ENCODE measurements at regions not wholly inside any gene's neighbourhood (a gene's known extent, or its start where the extent isn't known, plus 50 kb on each side); places are given as distances from the start of the nearest gene placed in this dataset.

DNA sequence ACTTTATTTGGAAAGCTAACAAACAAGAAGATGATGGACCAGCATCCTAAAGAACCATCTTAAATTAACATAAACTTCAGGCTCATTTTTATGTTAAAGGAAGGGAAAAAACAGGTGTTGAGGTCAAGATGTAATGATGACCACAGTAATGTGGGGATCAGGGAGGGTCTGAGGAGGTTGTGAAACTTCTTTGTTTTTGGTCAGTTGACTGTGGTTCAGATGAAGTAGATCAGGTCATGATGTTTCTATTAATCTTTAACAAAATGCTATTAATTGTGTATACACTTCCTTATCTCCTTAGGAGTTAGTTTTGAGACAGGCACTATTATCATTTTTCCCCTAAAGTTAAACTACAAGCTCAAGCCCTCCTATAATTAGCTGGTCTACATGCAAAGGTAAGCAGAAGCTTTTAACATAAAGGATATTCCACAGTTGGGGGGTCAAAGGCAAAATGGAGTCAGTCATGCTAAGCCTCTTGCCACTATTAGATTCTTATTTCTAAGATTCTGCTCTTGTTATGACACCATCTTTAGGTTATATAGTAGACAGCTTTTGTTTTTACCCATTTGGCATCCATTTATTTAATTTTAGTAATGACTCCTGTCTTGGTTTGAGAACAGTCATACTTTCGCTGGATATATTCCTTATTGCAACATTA is 800.1 kb upstream of the PCDH9 start:
- Histone ChIP-seq H3K9ac (no peak overlapping the region), H3K36me3 (no peaks in the 10 kb centered on the region), H3F3A (ENCODE audit: low read depth) (no peaks in the 10 kb centered on the region), H3K9me3 (ENCODE audit: low read depth) (no peaks in the 10 kb centered on the region), H3K4me3 (no peak overlapping the region), H3K27me3 (no peaks in the 10 kb centered on the region), H3K4me2 (no peak overlapping the region), H3K4me1 (no peaks in the 10 kb centered on the region), H3K79me2 (ENCODE audit: low read depth) (no peaks in the 10 kb centered on the region), H3K27ac (no peak overlapping the region), H2AFZ (replicated peaks) (no peak overlapping the region), H4K20me1 (ENCODE audit: low read depth) (no peaks in the 10 kb centered on the region)
- no peaks in the 10 kb centered on the region for H3K9me3 Mint-ChIP-seq
- H3K4me1 Mint-ChIP-seq: peaks cover 11% of the 10 kb centered on the region
- H3K27me3 Mint-ChIP-seq (ENCODE audit: insufficient read depth, low read depth): no peaks in the 10 kb centered on the region
- no peaks in the 10 kb centered on the region for H3K36me3 Mint-ChIP-seq
- H3K4me3 Mint-ChIP-seq: no peak overlapping the region
- no peak for DNase-seq (ENCODE audit: low spot score)
- TF ChIP-seq, protein P1, sequence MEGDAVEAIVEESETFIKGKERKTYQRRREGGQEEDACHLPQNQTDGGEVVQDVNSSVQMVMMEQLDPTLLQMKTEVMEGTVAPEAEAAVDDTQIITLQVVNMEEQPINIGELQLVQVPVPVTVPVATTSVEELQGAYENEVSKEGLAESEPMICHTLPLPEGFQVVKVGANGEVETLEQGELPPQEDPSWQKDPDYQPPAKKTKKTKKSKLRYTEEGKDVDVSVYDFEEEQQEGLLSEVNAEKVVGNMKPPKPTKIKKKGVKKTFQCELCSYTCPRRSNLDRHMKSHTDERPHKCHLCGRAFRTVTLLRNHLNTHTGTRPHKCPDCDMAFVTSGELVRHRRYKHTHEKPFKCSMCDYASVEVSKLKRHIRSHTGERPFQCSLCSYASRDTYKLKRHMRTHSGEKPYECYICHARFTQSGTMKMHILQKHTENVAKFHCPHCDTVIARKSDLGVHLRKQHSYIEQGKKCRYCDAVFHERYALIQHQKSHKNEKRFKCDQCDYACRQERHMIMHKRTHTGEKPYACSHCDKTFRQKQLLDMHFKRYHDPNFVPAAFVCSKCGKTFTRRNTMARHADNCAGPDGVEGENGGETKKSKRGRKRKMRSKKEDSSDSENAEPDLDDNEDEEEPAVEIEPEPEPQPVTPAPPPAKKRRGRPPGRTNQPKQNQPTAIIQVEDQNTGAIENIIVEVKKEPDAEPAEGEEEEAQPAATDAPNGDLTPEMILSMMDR (IDR thresholded peaks at IDR 0.05): no peak
- no peak for TF ChIP-seq EZH2 (IDR thresholded peaks at IDR 0.05)
- TF ChIP-seq EZH2phosphoT487 (IDR thresholded peaks at IDR 0.05): no peak
- H3K27ac Mint-ChIP-seq: no peak overlapping the region

DNA sequence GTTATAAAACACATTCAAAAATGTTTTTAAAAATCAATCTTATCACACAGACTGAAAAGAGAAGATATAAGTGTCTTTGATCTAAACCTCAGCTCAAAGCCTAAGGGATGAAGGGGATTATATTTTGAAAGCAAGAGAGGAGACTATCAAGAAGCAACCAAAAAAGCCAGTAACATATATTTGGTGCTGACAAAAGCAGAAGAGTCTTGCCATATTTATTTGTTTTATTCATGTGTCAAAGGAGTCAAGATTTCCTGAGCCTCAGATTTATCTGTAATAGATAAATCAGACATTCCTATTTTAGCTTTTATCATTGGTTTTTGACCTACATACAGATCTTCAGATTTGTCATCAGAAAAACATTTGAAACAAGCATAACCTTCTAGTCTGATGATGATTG is 798.6 kb upstream of the PCDH9 start:
- H3K27ac ChIP-seq: no peak overlapping the region
- no peak overlapping the region for H3K27ac Mint-ChIP-seq

DNA sequence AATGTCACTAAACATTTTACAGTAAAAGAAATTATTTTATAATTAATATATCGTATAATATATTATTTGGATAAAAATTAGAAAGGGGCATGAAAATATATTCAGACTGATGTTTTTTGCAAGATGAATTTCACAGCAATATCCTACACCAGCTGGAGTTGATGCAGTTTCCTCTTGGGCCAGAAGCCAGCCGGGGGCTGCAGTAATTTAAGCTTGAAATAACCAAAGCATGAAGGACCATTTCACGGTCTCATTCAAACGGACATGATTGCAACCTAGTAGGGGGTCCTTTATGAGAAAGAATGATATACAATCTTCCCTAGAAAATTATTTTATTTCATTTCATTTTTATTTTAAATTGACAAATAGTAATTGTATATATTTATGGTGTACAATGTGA is 797.2 kb upstream of the PCDH9 start:
- H3F3A ChIP-seq (ENCODE audit: low read depth): no peaks in the 10 kb centered on the region
- no peaks in the 10 kb centered on the region for H3K79me2 ChIP-seq (ENCODE audit: low read depth)
- no peak overlapping the region for H3K9ac ChIP-seq
- Mint-ChIP-seq H3K4me3 (no peak overlapping the region), H3K36me3 (no peaks in the 10 kb centered on the region), H3K27ac (no peak overlapping the region), H3K9me3 (peaks cover 2% of the 10 kb centered on the region), H3K4me1 (peaks cover 20% of the 10 kb centered on the region), H3K27me3 (ENCODE audit: insufficient read depth, low read depth) (no peaks in the 10 kb centered on the region)
- no peak for TF ChIP-seq EZH2 (IDR thresholded peaks at IDR 0.05)
- TF ChIP-seq EZH2phosphoT487 (IDR thresholded peaks at IDR 0.05): no peak
- TF ChIP-seq, protein P1 (IDR thresholded peaks at IDR 0.05): no peak
- no peaks in the 10 kb centered on the region for H3K9me3 ChIP-seq (ENCODE audit: low read depth)
- no peak overlapping the region for H3K27ac ChIP-seq
- H3K4me3 ChIP-seq: no peak overlapping the region
- no peak for DNase-seq (ENCODE audit: low spot score)
- no peaks in the 10 kb centered on the region for H3K27me3 ChIP-seq
- no peaks in the 10 kb centered on the region for H3K36me3 ChIP-seq
- no peaks in the 10 kb centered on the region for H4K20me1 ChIP-seq (ENCODE audit: low read depth)
- H2AFZ ChIP-seq (replicated peaks): no peak overlapping the region
- no peak overlapping the region for H3K4me2 ChIP-seq
- no peaks in the 10 kb centered on the region for H3K4me1 ChIP-seq

More for the DNA sequence above, 798.6 kb upstream of the PCDH9 start:
- no peaks in the 10 kb centered on the region for H3K9me3 ChIP-seq (ENCODE audit: low read depth)
- no peaks in the 10 kb centered on the region for H4K20me1 ChIP-seq (ENCODE audit: low read depth)
- H2AFZ ChIP-seq (replicated peaks): no peak overlapping the region
- H3K36me3 ChIP-seq: no peaks in the 10 kb centered on the region
- Mint-ChIP-seq H3K9me3 (no peaks in the 10 kb centered on the region), H3K27me3 (ENCODE audit: insufficient read depth, low read depth) (no peaks in the 10 kb centered on the region), H3K4me1 (peaks cover 20% of the 10 kb centered on the region), H3K4me3 (no peak overlapping the region), H3K36me3 (no peaks in the 10 kb centered on the region)
- H3K9ac ChIP-seq: no peak overlapping the region
- H3K4me3 ChIP-seq: no peak overlapping the region
- H3K27me3 ChIP-seq: no peaks in the 10 kb centered on the region
- no peak overlapping the region for H3K4me2 ChIP-seq
- TF ChIP-seq, protein P1 (IDR thresholded peaks at IDR 0.05): no peak
- TF ChIP-seq EZH2phosphoT487 (IDR thresholded peaks at IDR 0.05) (no peak), EZH2 (IDR thresholded peaks at IDR 0.05) (no peak)
- no peaks in the 10 kb centered on the region for H3F3A ChIP-seq (ENCODE audit: low read depth)
- no peaks in the 10 kb centered on the region for H3K79me2 ChIP-seq (ENCODE audit: low read depth)
- DNase-seq (ENCODE audit: low spot score): no peak
- no peaks in the 10 kb centered on the region for H3K4me1 ChIP-seq

All from neural progenitor cell (in vitro differentiated cells).